HG02938 (cell line): ENCODE measurements at regions not wholly inside any gene's neighbourhood (a gene's known extent, or its start where the extent isn't known, plus 50 kb on each side); places are given as distances from the start of the nearest gene placed in this dataset.

Source experiments
- ATAC-seq: cut with Tn5 transposase; IDR thresholded peaks from one replicate; pipeline ENCODE4 v1.9.1; 2021; ENCODE audit warnings: mild to moderate bottlenecking, moderate library complexity; ENCODE audit not compliant: unreplicated experiment

DNA sequence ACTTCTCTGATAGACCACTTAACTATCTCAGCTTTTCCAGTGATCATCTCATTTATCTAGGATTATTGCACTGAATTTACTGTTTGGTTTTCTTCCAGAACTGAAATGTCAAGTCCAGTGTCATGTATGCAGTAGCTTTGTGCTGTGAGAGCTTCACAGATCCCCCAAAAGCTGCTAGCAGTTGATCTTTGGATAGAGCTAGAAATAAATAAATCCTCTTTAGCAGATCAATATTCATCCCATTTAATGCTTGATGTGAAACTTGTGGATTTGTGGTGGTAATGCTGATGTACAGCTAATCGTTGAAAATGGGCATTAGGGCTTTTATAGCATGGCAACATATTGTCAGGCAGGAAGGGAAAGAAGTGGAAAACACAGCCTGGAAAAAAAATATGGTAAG is 509.6 kb upstream of the FAM241A start:
- no peak for ATAC-seq

DNA sequence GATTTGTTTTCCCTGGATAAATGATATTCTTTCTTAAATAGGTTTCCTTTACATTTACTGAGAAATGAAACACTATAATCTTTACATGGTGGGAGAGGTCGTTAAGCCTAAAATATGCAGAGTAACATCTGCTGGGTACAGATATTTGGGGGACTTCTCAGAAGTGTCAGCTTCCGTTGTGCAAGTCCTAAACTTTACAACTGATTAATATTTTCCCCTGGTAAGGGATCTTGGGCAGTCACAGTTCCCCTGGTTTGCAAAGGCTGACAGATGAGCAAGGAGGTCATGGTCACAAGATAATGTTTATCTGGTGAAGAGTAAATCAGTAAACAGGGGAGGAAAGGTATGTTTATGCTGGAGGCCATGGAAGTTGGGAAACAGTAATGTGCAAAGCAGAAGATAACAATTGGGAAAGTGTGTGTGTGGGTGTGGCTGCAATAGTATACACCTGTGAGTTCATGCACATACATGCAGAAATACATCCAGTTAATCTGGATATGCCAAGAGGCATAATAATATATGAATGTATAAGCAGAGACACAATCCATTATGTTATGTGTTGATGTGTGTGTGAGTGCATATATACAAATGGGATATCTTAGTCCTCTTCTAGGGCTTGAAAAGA is 508.2 kb upstream of the FAM241A start:
- ATAC-seq = no peak

DNA sequence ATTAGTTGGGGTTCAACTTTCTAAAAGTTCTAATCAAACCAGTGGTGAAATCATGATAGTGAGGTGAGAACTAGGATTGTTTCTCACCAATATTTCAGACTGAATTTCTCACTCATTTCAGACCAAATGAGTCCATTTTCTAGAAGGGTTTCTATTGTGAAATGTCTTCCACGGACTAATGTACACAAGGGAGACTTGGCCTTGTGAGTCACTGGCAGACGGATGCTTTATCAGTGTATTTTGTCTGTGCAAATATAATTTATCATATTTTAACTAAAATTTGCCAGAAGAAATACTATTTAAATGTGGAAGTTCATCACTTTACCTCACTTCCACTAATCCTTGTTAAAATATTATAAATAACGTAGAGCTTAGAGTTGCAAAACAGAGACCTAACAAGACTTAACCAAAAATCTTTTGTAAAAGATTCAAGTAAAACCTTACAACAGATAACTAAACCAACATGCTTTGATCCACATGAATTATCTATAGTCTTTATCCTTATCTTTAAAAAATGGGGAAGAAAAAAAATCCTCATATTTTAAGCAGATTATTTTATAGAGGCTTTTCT is 506.0 kb upstream of the FAM241A start:
- no peak for ATAC-seq

DNA sequence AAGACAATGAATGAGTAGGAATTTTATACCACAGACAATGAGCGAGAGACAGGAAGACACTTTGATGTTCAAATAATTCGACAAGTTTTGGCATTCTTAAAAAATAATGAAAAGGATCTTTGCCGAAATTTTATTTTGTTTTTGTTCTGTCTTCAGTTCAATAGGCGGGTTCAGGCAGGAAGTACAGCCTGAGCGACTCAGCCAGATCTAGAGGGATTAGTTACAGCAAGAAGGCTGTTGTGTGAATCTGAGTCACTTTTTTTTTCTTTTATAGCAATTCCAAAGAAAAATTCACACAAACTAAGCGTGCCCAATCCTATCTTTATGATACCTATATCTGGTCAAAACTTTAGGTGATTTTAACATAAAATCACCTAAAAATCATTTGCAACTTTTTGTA is 505.4 kb upstream of the FAM241A start:
- no peak for ATAC-seq

DNA sequence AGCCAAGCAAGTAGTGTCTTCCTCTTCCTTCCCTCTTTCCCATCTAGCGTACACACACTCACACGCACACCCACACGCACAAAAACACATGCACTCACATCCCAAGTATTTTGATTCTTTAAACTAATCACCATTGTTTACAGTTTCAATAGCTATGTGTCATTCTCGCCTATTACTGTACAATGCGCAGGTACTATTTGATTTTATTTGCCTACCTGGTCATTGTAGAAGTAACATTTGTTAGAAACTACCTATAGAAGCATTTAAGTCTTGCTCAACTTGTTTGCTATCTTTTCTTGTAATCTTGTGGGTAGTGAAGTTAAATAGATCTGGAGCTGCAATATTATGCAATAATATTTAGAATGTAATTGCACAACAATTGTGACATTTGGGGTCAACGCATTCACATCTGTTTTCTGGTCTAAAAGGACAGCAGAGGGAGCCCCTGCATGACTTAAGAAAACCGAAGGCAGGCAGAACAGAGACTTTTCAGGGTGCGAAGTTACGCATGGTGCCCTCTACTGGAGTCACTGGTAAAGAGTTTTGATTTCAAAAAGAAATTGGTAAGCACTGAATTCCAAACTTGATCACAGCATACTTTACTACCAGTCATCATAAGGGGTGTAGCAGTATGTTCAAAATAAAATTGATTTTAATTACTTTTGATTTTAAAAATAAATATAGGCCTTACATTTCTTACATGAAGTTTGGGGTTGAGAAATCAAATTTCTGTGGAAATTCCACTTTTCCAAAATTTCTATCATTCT is 503.3 kb upstream of the FAM241A start:
- ATAC-seq = peak; percentile 97

DNA sequence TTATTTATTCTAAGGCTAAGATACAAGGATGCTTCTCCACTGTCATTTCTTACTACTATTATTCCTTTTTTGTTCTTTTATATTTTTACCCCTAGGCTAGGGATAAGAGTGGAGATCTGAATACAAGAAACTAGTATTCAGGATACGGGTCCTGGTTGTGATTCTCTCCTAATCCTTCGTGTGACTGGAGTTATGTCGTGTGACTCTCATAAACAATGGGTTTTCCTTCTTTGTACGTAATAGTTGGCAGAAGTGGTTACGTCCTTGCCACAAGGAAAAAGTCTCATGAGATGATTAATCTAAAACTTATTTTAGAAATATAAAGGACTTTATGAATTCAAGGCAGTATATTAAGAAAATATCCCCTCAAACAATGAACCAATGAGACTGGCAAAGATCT is 497.2 kb upstream of the FAM241A start:
- no peak for ATAC-seq

DNA sequence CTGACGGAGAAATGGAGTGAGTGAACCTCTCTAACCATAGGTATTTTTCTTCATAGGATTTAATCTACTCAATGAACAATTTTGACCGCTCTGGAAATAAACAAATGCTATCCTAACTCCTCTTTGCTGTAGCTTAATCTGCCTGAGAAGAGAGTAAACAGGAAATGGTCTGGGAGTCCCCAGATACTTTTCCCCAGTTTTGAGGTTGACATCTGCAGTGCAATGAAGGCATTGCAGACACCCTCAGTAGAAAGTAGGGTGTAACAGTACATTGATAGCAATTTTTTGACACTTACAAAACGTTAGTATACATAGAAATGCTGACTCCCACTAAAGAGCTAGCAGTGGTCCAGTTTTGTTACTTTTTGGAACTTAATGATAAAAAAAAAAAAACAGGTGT is 495.9 kb upstream of the FAM241A start:
- no peak for ATAC-seq

DNA sequence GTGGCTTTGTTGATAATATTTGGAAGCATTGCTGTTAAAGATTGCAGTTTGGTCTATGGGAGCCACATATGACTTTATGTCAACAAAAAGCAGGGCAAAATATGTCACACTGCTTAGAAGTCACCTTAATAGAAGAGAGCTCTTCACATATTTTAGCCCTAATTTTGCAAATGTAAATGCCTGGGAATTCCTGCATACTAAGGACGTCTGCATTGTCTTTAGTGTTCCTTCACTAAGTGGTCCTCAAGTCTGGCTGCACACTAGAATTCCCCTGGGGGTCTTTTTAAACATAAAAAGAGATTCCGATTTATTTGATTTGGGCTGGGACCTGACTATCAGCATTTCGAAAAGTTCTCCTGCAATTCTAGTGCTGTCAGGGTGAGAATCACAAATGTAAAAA is 495.1 kb upstream of the FAM241A start:
- ATAC-seq = no peak

DNA sequence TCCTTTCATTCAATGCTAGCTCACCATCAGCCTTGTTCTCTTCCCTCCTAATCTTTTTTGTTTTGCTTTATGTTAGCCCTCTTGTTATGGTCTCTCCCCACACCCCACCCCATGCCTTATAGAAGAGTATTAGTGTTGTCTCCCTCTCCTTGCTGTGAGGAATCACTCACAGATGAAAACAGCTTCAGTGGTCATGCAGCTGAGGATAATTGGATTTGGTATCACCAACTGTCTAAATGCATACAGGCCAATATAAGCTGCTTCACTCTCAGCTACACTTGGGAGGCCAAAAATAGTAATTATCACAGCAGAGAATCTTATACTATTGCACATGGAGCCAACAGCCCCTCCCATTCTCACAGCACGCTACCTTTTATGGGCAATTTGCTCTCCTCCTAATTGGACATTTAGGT is 494.6 kb upstream of the FAM241A start:
- ATAC-seq = no peak

DNA sequence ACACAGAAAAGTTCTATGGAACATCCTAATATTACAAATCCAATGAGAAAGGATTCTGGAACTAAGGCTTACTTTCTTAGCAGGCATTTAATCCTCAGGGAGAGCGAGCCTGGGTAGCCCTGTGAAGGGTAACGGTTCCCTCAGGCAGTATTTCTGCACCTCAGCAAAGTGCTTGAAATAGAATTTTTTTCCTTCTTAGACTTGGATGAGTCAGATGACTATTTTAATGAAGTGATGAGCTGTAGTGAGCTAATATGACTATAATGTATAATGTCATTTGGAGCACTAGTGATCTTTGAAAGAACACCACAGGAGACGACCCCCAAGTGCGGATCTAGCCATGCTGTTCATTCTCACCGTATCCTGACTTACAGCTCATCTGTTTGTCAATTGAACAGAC is 493.0 kb upstream of the FAM241A start:
- no peak for ATAC-seq

DNA sequence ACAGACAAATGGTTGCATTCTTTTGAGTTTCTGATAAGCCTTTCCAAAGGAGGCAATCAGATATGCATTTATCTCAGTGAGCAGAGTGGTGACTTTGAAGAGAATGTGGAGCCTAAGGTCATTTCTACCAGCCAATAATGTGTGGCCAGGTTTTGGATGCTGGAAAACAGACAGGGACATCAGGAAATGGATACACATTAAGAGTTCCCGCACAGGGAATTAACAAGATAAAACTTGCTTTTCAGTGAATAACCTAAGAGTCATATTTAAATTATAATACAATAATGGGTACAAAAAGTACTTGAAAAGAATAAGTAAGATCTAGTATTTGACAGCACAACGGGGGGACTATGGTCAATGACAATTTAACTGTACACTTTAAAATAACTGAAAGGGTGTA is 492.3 kb upstream of the FAM241A start:
- no peak for ATAC-seq

DNA sequence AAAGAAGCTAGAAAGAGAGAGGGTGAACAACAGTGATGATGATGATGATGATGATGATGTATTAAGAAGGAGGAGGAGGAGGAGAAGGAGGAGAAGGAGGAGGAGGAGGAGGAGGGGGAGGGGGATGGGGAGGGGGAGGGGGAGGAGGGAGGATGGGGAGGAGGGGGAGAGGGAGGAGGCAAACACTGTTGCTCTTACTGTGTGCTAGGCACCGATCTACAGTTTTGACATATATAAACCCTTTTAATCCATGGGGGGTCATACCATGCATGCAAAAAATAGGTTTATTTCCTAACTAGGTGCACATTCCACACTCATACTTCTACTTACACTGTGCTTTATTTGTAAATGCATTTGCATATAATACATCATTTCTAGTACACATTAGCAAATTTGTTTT is 482.8 kb upstream of the FAM241A start:
- ATAC-seq = no peak

DNA sequence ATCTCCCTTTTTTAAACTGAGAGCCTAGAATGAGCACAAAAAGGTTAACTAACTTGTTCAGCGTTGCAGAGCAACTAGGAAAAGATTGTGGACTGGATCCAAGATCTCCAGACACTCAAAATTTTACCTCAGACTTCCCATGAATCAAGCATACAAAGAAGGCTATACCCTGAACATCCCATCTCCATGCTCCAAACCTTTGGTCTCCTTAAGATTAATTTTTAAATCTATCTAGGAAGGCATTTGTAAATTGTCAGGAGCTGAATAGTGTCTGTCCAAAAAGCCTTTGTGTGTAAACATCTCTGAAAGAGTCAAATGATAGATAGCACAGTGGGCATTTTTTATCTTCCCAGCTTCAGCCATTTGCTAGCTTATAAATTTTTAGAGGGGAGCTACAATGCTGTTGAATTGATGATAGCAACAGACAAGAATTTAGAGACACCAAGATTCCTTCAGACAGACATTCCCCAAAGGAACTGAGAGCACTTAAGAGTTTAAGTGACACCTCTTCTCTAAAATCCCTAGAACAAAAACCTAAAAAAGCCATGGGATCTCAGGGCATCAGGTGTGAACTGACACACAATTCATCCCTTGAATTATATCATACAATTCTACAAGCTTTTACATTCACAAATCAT is 480.8 kb upstream of the FAM241A start:
- no peak for ATAC-seq

DNA sequence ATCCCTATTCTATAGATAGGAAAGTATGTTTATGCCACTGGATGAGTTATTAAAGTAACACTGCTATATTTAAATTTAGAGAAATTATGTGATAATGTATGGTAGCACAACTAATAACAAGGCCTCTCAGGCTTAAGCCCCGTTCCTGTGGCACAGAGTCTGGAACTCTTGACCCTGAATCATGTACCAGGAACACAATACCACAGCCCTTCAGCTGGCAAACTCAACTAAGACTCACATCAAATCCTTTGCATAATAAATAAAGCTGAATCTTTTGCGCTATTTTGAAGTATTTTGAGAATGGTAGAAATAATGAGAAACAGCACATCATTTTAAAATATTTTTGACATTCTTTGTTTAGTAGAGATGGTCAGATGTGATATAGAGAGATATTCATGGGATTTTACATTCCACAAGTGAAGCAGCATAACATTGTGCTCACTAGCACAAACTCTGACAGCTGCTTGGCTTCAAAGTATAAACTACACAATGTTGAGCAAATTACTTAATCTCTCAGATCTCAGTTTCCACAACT is 478.4 kb upstream of the FAM241A start:
- ATAC-seq = no peak

DNA sequence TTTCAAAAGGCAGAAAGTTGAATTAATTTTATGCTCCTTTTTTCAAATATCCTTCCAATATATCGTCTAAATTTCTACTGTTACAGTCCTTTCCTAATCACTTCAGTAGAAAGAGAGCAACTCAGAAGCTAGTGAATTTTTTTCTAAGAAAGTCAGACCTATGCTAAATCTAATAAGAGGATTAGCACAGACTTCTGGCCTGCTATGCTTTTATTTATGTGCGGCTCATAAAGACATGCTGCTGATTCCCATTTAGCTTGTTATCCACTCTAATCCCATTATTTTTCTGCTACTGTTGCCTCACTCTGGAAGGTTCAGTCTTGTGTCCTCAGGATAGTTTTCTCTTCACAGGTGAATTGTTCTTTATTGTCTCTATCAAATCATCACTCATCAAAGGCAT is 473.5 kb upstream of the FAM241A start:
- no peak for ATAC-seq

DNA sequence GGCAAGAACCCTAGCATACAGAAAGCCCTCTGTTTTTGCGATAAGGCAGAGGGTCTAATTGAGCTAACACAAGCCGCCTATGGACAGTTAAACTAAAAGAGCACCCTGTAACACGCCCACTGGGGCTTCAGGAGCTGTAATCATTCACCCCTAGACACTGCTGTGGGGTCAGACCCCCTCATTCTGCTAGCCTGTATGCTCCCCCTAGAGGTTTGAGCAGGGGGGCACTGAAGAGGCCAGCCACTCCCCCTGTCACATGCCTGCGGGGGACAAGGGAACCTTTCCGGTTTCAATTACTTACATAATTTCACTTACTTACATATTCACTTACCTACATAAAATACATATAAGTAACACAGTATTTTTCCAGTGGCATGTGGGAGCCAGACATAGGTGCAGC is 469.5 kb upstream of the FAM241A start:
- ATAC-seq = no peak

DNA sequence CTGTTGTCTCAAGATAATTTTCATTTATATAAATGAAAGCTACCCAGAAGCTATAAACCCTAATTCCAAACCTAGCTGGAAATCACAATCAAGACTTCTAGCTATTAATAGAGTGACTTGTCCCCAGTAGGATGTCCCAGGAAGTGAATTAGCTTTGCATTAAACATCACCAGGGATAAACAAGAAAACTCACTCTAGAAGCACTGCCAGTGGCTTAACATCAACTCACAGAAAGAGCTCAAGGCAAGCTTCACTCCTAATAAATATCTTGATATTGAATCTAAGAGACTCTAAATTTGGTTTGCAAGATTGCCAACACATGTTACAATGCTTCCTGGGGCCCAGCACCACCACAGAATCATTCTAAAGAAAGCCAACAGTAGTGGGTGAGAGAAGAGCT is 468.7 kb upstream of the FAM241A start:
- ATAC-seq = no peak

DNA sequence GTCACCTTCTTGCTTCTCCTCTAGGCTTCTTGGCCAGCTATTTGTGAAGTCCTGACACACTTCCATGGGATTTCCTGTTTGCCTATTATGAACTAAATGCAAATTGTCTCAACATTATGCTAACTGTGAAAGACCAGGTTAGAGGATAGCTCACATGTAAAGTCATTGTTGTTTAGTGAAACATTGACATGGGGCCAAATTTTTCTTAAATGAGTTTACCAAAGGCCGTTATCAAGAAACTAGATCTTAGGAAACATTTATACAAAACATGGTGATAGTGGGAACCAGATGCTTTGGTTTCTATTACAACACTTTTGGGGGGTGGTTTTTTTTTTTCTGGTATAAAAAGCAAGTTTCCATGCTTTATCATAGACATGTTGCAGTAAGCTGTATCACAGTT is 466.8 kb upstream of the FAM241A start:
- ATAC-seq = no peak

DNA sequence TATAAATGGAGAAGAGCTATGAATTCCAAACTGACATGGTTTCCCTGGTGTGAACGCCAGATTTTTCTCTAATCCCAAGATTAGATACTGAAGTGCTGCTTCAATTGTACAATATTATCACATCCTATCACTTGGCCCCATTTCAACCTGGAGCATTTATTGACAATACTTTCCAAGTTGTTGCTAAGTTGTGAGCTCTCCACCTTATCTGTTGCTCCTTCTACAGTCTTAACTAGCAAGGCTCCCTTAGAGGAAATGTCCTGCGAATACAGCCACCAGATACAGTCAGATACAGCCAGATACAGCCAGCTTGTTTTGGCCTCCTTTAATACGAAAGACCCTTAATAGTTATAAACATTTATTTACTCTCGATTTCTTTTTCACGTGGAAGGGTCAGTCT is 466.3 kb upstream of the FAM241A start:
- ATAC-seq = no peak

DNA sequence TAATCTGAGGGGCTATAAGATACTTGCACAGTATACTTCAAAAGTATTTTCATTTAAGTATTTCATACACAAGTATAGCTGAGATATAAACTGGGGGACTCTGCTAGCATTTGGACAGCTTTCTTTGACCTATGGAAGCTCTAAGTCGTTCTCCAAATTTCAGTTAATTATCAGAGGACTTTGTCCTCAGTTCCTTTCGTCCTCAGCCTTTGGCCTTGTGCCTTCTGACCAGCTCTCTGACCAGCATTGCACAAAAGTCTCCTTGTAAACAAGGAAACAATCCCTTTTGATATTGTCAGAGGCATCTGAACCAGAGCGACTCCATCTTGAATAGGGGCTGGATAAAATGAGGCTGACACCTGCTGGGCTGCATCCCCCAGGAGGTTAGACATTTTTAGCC is 464.0 kb upstream of the FAM241A start:
- no peak for ATAC-seq

DNA sequence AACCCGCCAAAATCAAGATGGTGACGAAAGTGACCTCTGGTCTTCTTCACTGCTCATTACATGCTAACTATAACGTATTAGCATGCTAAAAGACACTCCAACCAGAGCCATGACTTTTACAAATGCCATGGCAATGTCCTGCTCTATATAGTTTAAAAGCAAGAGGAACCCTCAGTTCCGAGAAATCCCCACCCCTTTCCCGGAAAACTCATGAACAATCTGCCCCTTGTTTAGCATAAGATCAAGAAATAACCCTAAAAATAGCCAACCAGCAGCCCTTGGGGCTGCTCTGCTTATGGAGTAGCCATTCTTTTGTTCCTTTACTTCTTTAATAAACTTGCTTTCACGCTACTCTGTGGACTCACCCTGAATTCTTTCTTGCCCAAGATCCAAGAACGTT is 463.5 kb upstream of the FAM241A start:
- ATAC-seq = no peak

DNA sequence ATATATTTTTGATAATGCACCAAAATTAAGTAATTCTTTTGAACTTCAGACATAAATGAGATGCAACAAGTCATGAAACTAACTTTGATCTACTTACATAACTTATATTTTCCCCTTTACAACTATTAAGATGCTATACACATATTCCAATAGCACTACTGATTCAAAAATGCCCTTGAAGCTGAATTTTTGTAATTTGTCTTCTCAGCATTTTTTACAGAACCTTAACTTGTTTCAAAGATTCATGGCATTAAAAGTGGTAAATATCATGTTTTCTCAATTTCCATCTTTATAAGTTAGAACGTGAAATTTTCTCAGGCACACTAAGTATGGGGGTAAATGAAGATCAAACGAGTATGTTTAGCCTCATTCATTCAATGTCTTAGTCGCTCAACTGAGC is 460.0 kb upstream of the FAM241A start:
- ATAC-seq = no peak
